Left colon (tissue), 2 donors: ENCODE measurements at regions not wholly inside any gene's neighbourhood (a gene's known extent, or its start where the extent isn't known, plus 50 kb on each side); places are given as distances from the start of the nearest gene placed in this dataset.
A peak's percentile ranks its signal among the peaks of the same experiment; 100 is the strongest.

Experiments used
- ATAC-seq: fragments of 200-7000 bp; cut with Tn5 transposase; one replicate; pipeline ENCODE4 v1.9.1; 2020; ENCODE audit warnings: mild to moderate bottlenecking, moderate library complexity
- DNase-seq, 2 donors: peaks; one replicate each; pipeline ENCODE4 v3.0.0-alpha.2; 2020
- intact Hi-C, 2 donors: fragments of 100-400 bp; cut with DNase I in 1 of 2; cut with micrococcal nuclease in 1 of 2; formaldehyde crosslinking; loops; one replicate each; pipeline versions ENCODE4 v1.11.2 to v1.14.0; 2022; cut with DNase I, micrococcal nuclease
- donor health status: DM: no; HTN: no; CAD: no.
- donor health status: DM: yes; HTN: yes; CAD: no.

- no peak for ATAC-seq
- intact Hi-C loops: no loop called here
These were observed 138.6 kb upstream of the CPEB2 start for GRCh38 chr4:14863418-14864364.

DNA sequence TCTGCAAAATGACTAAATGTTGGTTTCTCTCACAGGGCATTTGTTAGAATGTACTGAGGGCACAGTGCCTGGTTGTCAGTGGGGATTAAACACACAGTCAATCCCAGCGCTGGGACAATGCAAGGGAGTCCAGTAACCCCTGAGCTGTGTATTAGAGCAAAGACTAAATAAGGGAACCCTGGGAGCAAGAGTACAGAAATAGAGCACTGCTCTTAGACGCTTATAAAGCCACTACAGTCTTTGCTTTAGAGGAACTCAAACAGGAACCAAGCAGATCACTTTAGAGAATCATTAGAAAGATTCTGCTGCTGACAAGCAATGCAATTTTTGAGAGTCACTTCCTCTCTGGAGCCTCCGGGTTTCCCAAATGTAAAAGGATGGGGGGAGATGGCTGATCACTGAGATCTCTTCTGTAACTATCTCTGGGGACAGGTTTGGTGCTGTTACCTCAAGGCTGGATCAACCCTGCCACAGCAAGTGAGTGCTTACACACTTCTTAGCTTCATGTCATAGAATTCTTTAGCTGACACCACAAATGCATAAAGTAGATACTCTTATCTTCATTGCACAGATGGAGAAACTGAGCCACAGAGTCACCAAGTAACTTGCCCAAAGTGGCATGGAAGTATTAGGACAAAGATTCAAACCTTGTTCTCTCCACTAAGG lies 137.8 kb upstream of the CPEB2 start:
- DNase-seq (peak in 1 of 2 donors; percentile 42), ATAC-seq (no peak)
- intact Hi-C loops: no loop called here

More at GRCh38 chr4:14863418-14864364, 138.6 kb upstream of the CPEB2 start:
- DNase-seq: no peak

DNA sequence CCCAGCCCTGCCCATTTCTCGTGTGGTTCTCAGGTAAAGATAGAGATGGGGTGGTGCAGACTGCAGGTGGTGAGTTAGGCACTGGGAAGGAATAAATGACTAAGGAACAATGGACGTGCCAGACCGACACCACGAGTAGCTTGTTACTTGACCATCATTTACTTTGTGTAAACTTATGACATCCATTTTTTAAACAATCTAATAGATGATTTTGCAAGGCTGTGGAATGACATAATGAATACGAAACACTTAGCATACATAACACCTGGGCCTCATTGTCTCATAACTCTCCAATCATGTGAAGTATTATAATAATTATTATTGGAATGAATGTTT lies 137.3 kb upstream of the CPEB2 start:
- DNase-seq: no peak
- ATAC-seq: no peak
- intact Hi-C loops: no loop called here

DNA sequence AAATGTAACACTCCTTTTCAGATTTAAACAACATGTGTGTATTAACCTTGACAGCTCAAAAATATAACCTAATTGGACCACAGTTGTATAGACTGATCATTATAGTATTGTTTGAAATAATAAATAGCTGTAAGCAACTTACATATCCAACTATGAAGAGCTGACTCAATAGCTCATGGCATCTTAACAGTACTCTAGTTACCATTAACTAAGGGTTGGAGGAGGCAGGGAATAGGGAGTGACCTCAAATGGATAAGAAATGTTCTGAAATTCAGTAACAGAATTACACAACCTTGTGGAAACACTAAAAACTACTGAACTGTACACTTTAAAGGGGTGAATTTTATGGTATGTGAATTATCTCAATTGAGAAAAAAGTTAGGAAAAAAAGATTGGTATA lies 136.5 kb upstream of the CPEB2 start:
- ATAC-seq: no peak
- intact Hi-C loops: no loop called here
- no peak for DNase-seq

- ATAC-seq (no peak), DNase-seq (no peak)
- intact Hi-C loops: no loop called here
These were observed 134.4 kb upstream of the CPEB2 start for GRCh38 chr4:14867847-14868246.

- no peak for ATAC-seq
- intact Hi-C loops: no loop called here
- DNase-seq: no peak
These were observed 133.6 kb upstream of the CPEB2 start for GRCh38 chr4:14868426-14869395.

GRCh38 chr4:14871676-14872430 lies 130.4 kb upstream of the CPEB2 start:
- intact Hi-C loops: no loop called here
- peak in 1 of 2 donors; percentile 54 for DNase-seq
- peak; percentile 42 for ATAC-seq

GRCh38 chr4:14874990-14875389 lies 127.3 kb upstream of the CPEB2 start:
- intact Hi-C loops: no loop called here

DNA sequence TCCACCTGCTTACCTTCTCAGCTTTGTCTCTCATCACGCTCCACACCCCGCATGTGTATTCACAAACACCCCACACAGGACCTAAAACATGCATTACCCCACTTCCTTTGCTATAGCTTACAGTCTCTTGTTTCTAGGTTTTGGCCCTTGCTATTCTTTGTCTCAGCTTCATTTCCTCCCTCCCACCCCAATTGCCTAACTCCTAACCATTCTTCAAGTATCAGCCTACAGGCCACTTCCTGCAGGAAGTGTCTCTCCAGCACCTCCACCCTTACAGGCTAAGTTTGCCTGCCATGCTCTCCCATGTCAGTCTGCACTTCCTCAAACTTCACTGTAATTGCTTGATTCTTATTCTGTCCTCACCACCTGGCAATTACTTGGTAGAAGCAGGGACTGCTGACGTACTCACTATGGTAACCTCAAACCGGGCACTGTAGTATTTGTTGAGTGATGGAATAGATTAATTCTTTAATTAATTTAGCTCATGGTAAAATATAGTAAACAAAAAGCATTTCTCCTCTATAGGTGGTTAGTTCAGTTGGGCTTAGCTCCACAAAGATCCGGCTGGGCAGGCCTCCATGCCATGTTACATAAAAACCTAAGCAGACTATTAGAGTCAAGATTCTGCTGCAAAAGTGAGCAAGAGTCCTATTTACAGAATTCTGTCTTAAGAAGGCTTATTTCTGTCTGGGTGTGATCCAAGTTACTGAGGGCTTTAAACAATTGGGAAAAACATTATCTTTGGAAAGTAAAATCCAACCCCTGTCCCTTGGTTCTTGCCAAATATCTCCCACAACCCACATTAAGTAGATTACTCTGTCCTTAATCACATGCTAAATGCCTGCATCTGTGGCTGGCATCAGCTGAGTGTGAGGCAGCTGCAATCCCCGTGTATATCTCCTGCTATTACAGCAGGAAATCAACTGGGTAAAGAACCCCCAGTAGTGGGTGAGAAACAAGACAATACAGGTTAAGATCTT lies 124.7 kb upstream of the CPEB2 start:
- DNase-seq (no peak), ATAC-seq (peak; percentile 66)
- intact Hi-C loops: no loop called here

More at GRCh38 chr4:14874990-14875389, 127.3 kb upstream of the CPEB2 start:
- no peak for DNase-seq
- no peak for ATAC-seq

GRCh38 chr4:14878681-14879080 lies 123.6 kb upstream of the CPEB2 start:
- intact Hi-C loops: no loop called here
- DNase-seq: no peak
- no peak for ATAC-seq

DNA sequence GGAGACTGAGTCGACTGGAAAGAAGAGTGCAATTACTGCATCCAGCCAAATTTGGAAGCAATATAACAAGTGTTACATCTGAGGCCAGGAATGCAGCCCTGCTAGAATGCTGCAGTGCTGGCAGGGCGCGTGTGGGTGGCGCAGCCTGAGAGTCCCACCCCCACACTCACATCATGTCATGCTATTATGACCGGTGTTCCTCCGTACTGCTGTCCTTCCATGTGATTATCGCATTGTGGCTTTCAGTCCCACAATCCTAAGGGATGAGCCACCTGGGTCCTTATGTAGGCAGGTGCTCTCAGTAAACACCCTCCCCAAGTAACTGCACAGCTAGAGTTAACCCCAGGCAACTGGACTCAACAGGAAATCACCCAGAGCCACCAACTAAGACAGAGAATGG lies 122.6 kb upstream of the CPEB2 start:
- DNase-seq (no peak), ATAC-seq (peak; percentile 16)
- intact Hi-C loops: no loop called here

- DNase-seq (no peak), ATAC-seq (peak; percentile 91)
- intact Hi-C loops: no loop called here
These were observed 121.5 kb upstream of the CPEB2 start for GRCh38 chr4:14880805-14881204.

GRCh38 chr4:14883166-14883565 lies 119.1 kb upstream of the CPEB2 start:
- ATAC-seq (no peak), DNase-seq (no peak)
- intact Hi-C loops: no loop called here

DNA sequence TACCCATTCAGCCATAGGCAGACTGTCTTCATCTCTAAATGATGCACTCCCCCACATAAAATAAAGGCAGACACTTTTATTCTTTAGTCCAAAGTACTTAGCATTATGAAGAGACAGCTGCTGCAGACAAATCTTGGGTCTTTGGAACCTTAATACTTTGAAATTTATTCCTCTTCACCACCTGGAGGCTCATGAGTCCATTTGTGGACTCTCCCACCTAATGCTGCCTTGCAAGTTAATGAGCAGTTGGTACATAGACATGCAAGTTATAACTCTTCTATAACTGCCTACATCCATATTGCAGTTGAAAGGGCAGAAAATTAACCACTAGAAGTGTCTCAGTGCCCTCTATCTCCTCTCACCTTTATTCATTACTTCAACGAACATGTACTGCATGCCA lies 118.6 kb upstream of the CPEB2 start:
- no peak for ATAC-seq
- intact Hi-C loops: no loop called here

GRCh38 chr4:14887842-14888433 lies 114.3 kb upstream of the CPEB2 start:
- ATAC-seq (no peak), DNase-seq (no peak)
- intact Hi-C loops: no loop called here

More for the DNA sequence above, 118.6 kb upstream of the CPEB2 start:
- no peak for DNase-seq

GRCh38 chr4:14888790-14889572 lies 113.3 kb upstream of the CPEB2 start:
- ATAC-seq: no peak
- intact Hi-C loops: no loop called here
- DNase-seq: no peak
